Right renal pelvis (tissue), 4 donors: ENCODE measurements at regions not wholly inside any gene's neighbourhood (a gene's known extent, or its start where the extent isn't known, plus 50 kb on each side); places are given as distances from the start of the nearest gene placed in this dataset.
"Not testable (repeated sequence)": the region's sequence is repeated elsewhere in the genome, so short reads cannot be mapped to it uniquely, and the experiment has no call there.

ENCODE experiments used
- DNase-seq, 4 donors: peaks; one replicate each; pipeline ENCODE4 v3.0.0-alpha.2; 2013; ENCODE audit warnings: low read depth in 4 of 4, low spot score in 3 of 4, missing footprints in 1 of 4

GRCh38 chrX:9258421-9259104 is 206.3 kb upstream of the TBL1X start:
- no peak for DNase-seq

DNA sequence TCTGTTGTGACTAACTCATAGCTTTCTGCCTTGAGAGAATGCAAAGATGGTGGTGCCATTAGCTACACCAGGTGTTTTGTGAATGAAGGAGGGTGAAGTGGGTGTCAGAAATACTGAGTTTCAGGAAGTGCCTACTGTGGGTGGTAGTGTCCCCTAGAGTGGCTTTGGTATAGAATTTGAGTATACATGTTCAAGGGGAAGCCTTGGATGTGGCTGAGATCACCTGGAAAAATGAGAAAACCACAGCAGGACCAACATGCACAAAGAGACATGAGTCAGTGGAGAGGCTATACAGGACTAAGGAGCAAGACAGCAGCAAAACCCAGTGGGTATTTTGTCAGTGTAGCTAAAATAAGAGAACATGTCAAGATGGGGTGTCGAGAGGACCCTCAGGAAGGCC is 204.3 kb upstream of the TBL1X start:
- DNase-seq, result no peak

DNA sequence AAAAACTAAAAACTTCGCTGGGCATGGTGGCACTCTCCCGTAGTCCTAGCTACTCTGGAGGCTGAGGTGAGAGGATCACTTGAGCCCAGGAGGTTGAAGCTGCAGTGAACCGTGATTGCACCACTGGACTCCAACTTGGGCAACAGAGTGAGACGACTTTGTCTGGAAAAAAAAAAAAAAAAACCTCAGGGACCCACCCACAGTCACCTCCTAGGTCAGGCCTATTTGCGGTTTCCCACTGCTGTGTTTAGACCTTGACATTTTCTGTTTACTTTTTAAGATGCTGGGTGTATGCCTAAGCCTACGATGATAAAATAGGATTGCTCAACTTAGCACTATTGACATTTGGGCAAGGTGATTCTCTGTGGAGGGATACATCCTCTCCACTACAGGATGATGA is 197.4 kb upstream of the TBL1X start:
- no peak for DNase-seq

DNA sequence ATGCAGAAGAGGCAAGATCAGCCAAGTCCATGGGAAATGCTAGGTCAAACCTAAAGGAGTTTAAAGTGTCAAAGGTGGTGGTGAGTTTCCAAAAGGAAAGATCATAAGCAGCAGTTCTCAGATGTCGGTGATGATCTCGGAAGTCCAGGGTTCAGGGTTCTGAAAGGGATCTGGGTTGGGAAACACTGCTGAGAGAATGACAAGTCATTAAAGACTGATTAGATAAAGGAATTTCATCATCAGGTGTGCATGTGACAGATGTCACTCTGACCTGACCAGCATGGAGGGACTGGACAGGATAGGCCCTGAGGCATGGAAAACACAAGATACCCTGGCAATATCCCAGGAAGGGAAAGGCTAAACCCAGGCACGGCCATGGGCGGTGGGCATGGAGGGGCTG is 195.7 kb upstream of the TBL1X start:
- no peak for DNase-seq

DNA sequence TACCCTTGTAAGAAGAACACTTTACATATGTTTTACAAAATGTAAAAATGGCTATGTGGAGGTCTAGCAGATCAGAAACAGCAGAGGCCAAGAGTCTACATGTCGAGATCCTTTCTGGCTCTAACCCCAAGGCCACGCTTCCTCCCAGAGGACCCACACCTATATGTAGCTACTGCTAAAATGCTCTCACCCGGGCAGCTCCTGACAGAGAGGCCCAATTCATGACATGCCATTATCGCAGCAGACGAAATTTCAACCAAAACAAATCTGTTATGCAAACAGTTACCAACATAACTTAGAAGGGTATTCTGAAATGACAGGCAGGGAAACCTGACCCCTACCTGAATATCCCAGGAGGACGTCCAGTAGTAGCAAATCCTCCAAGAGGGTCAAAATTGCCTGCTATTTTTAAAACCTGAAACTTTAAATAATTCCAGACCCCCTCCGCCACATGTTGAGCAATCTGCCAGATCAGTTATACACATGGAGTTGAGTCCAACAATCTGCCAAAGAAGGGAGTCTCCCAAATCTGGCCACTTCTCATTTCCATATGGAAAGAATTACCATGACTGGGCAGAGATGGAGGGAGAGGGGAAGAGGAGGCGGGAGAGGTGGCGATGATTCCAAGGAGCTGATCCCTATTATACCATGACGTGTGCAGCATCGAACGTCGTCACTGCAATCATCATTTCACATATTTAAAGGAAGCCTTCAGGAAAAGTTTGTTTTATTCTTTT is 192.9 kb upstream of the TBL1X start:
- no peak for DNase-seq

DNA sequence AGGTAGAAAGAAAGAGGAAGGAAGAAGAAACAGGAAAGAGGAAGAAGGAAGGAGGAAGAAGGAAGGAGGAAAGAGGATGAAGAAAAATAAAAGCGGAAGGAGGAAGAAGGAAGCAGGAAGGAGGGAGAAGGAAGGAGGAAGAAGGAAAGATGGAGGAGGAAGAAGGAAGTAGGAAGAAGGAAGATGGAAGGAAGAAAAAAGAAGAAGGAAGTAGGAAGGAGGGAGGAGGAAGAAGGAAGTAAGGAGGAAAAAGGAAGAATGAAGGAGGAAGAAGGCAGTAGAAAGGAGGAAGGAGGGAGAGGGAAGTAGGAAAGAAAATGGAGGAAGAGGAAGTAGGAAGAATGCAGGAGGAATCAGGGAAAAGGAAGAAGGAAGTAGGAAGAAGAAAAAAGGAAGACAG is 191.1 kb upstream of the TBL1X start:
- DNase-seq, result no peak

- no peak for DNase-seq
Observed at GRCh38 chrX:9278475-9279233, 186.2 kb upstream of the TBL1X start.

GRCh38 chrX:9279234-9279544 is 185.7 kb upstream of the TBL1X start:
- DNase-seq, result no peak

DNA sequence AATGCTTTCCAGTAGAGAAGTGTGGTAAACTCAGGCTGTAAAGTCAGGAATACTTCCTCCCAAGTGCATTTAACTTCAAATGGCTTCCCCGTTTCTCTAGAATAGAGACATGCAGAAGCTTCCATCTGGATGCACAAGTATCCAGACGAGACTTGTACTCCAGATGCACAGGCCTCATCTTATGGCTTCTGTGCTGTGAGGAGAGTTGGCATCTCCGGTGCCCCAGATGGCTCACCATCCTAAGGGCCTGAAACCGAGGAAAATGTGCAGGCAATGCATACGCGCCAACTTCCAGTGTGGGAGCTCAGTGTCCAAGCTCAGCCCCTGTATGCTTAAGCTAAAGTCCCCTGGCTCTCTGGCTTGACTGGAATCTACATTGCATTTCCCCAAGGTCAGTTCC is 184.0 kb upstream of the TBL1X start:
- DNase-seq, result no peak

- no peak for DNase-seq
Observed at GRCh38 chrX:9282325-9282724, 182.5 kb upstream of the TBL1X start.

DNA sequence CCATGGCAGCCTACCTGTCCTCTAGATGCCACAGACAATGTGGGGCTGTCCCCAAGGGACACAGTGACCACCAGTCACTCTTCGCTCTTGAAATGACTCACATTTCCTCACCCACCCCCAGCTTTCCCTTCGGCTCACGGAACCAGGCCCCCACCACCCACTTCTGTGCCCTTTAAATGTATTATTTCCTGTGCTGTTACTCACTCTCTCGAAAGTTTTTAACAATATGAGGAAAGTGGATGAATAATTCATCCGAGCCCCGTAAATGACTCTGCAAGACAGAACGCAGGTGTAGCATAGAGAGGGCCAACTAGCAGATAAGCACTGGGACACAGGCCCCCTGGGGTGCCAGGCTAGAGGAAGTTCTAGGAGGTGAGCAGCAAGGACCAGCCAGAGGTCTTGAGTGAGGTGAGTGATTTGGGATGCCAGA is 179.5 kb upstream of the TBL1X start:
- DNase-seq, result no peak

DNA sequence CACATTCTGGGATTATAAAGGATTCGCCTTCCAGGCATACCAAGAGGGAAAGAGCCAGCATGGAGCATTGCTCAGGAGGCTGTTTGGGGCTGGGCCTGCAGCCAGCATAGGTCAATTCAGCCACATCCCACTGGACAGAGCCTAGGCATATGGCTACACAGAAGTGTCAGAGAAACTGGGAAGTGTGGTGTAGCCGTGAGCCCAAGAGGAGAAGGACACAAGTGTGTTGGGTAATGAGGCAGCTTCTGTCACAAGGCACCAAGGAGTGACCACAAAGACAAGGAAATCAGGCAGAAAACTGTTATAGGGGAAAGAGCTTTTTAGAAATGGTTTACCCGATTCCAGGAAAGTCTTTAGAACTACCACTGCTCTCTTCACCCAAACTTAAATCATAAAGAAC is 178.6 kb upstream of the TBL1X start:
- DNase-seq, result no peak

DNA sequence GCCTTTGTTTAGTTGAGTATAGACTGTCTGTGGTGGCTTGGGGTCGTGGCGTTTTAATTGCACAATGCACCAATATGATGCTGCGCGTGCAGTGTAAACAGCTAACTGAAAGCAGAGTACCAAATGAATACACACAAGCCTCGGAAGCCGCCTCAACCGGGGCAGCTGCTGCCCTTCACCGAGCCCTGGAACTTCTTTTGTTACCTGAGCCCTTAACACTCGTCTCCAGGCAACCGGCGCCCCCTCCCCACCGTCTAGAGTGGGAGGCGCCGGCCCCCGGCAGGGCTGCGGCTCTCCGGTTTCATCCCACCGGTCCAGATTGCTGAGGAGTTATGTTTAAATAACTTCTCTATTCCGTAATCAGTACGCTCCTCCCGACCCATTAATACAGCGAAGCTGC is 173.2 kb upstream of the TBL1X start:
- DNase-seq, result peak in 3 of 4 donors; percentile 28 to 51 (median 38)

DNA sequence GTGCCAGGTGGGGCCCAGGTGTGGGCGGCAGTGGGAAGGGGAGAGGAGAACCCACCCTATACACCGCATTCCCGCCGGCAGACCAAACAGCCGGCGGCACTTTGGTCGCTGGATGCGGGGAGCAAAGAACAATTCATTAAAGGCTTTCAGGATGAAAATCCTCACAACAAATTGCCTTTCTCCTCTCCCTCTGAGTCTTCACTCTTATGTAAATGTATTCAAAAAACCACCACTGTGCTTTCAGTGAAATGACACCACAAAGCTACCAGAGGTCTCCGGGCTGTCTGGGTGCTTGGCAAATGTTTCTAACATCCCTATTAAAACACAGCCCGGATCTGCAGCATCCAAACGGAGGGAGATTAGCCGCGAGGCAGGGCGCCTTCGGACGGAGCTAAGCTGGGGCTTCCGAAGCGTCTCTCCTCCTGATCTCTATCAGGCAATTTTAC is 171.8 kb upstream of the TBL1X start:
- DNase-seq, result no peak

DNA sequence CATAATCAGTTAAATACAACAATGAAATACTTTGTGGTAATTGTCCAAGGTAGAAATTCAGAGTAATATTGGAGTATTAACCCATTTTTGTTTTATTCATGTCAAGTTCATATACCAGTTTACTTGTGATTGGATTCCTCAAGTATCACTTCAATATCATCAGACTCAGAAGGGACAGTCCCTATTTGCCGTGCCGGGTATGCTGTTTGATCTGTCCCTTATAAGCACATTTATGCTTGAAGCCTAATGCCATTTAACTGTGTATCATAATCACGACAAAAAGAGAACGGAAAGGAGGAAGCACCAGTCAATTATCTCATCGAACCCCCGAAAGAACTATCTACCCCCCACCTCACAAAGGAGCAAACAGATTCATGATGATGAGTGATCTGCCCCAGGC is 171.0 kb upstream of the TBL1X start:
- no peak for DNase-seq

DNA sequence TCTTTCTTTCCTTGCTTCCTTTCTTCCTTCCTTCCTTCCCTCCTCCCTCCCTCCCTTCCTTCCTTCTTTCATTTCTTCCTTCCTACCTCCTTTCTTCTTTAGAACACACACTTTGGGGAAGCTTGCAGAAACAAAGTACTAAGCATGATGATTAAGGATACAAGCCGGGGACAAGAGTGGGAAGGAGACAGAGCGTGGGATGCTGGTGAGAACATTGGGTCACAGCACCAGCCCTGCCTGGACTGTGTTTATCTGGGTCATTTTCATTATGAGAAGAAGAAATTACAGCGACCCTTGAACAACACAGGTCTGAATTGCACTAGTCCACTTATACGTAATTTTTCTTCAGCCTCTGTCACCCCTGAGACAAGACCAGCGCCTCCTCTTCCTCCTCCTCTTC is 169.3 kb upstream of the TBL1X start:
- DNase-seq, result no peak

DNA sequence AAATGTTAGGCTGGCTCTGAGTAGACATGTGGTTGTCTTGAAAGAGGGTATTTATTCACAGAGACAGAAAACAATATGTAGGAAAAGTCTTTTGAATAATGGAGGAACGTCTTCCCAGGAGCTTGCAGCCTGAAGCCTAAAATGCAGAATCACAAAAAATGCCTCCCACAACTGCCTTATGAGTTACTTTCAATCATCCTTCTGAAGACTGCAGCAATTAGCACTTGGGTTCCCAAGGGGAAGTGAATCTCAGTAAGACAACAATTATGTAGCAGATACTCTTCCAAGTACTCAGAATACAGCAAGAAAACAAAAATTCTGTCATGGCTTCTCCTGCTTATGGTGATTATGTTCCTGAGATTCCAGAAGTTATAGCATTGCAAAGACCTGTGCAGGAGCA is 166.6 kb upstream of the TBL1X start:
- DNase-seq, result no peak

DNA sequence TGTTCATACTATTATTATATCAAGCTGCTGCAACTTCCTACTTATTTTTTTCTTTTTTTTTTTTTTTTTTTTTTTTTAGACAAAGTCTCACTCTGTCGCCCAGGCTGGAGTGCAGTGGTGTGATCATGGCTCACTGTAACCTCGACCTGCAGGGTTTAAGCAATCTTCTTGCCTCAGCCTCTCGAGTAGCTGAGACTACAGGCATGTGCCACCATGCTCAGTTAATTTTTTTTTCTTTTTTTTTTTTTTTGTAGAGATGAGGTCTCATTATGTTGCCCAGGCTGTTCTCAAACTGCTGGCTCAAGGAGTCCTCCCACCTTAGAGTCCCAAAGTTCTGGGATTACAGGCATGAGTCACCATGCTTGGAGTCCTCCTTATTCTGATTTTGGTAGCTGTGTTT is 165.2 kb upstream of the TBL1X start:
- DNase-seq, result not testable (repeated sequence)

GRCh38 chrX:9301836-9302235 is 163.0 kb upstream of the TBL1X start:
- DNase-seq, result no peak

GRCh38 chrX:9302381-9302780 is 162.5 kb upstream of the TBL1X start:
- no peak for DNase-seq

DNA sequence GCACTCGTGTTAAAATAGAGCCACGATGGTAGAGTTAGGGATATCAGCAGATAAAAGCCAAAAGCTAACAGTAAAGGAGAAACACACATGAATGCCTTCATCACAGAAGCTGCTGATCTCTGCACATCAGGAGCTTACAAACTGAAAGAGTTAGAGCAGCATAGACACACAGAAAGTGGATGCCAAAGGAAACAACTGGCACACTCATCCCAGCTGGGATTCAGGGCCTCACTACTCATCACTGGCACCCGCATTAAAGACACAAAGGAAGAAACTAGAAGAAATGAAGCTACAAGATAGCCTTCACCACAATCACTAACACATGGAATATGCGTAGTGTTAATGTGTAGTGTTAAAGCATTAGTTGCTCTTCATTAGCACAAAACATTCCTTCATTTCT is 156.4 kb upstream of the TBL1X start:
- DNase-seq, result no peak

GRCh38 chrX:9310616-9311015 is 154.2 kb upstream of the TBL1X start:
- no peak for DNase-seq
